Effector memory CD8-positive, alpha-beta T cell (primary cell): ENCODE measurements at regions not wholly inside any gene's neighbourhood (a gene's known extent, or its start where the extent isn't known, plus 50 kb on each side); places are given as distances from the start of the nearest gene placed in this dataset.

Experiments
- ATAC-seq: fragments of 150-1000 bp; cut with Tn5 transposase; replicated peaks from 2 replicates; pipeline ENCODE4 v1.10.0; 2021; ENCODE audit warnings: mild to moderate bottlenecking, moderate library complexity
- DNase-seq, 3 experiments: peaks; one replicate each; pipeline ENCODE4 v3.0.0; 2021
- H3K27ac Mint-ChIP-seq, 2 donors: one replicate each; pipeline ENCODE4 v1.8.0; 2022; ENCODE audit warnings: mild to moderate bottlenecking in 2 of 2, mixed read lengths in 2 of 2, moderate library complexity in 2 of 2
- H3K27me3 Mint-ChIP-seq, 2 donors: one replicate each; pipeline ENCODE4 v1.8.0; 2022; ENCODE audit warnings: mixed read lengths in 2 of 2
- H3K36me3 Mint-ChIP-seq: one replicate; pipeline ENCODE4 v1.8.0; 2022; ENCODE audit warnings: mild to moderate bottlenecking, moderate library complexity, mixed read lengths; ENCODE audit not compliant: insufficient read depth
- H3K4me1 Mint-ChIP-seq, 2 donors: one replicate each; pipeline ENCODE4 v1.8.0; 2022; ENCODE audit warnings: low read depth in 2 of 2, mixed read lengths in 2 of 2
- H3K4me3 Mint-ChIP-seq, 2 donors: one replicate each; pipeline ENCODE4 v1.8.0; 2022; ENCODE audit warnings: mild to moderate bottlenecking in 2 of 2, mixed read lengths in 2 of 2, moderate library complexity in 2 of 2
- H3K9me3 Mint-ChIP-seq, 2 donors: one replicate each; pipeline ENCODE4 v1.8.0; 2022; ENCODE audit warnings: mixed read lengths in 2 of 2

GRCh38 chr6:150711061-150711460 is 111.4 kb downstream of the PLEKHG1 start:
- H3K27ac Mint-ChIP-seq = no peak overlapping the region
- no peak for ATAC-seq
- no peaks in the 10 kb centered on the region for H3K36me3 Mint-ChIP-seq
- no peak for DNase-seq
- no peaks in the 10 kb centered on the region for H3K27me3 Mint-ChIP-seq
- no peaks in the 10 kb centered on the region for H3K9me3 Mint-ChIP-seq
- H3K4me1 Mint-ChIP-seq = no peaks in the 10 kb centered on the region
- no peak overlapping the region for H3K4me3 Mint-ChIP-seq

GRCh38 chr6:150711584-150712504 is 112.2 kb downstream of the PLEKHG1 start:
- H3K27ac Mint-ChIP-seq = no peak overlapping the region
- H3K36me3 Mint-ChIP-seq = no peaks in the 10 kb centered on the region
- DNase-seq (no peak), ATAC-seq (no peak)
- H3K27me3 Mint-ChIP-seq = no peaks in the 10 kb centered on the region
- H3K4me3 Mint-ChIP-seq = no peak overlapping the region
- H3K9me3 Mint-ChIP-seq = no peaks in the 10 kb centered on the region
- no peaks in the 10 kb centered on the region for H3K4me1 Mint-ChIP-seq

- Mint-ChIP-seq H3K9me3 (no peaks in the 10 kb centered on the region), H3K4me1 (no peaks in the 10 kb centered on the region)
Measured at GRCh38 chr6:150712505-150713252, 113.0 kb downstream of the PLEKHG1 start.

GRCh38 chr6:150713487-150713886 is 113.8 kb downstream of the PLEKHG1 start:
- Mint-ChIP-seq H3K9me3 (no peaks in the 10 kb centered on the region), H3K4me3 (no peak overlapping the region), H3K27me3 (no peaks in the 10 kb centered on the region), H3K4me1 (no peaks in the 10 kb centered on the region), H3K27ac (no peak overlapping the region), H3K36me3 (no peaks in the 10 kb centered on the region)
- no peak for ATAC-seq
- no peak for DNase-seq

More at GRCh38 chr6:150712505-150713252, 113.0 kb downstream of the PLEKHG1 start:
- no peak for DNase-seq
- no peak overlapping the region for H3K27ac Mint-ChIP-seq
- no peak for ATAC-seq
- no peak overlapping the region for H3K4me3 Mint-ChIP-seq
- H3K27me3 Mint-ChIP-seq = no peaks in the 10 kb centered on the region
- no peaks in the 10 kb centered on the region for H3K36me3 Mint-ChIP-seq

- H3K27me3 Mint-ChIP-seq = no peaks in the 10 kb centered on the region
- ATAC-seq (no peak), DNase-seq (no peak)
- H3K4me3 Mint-ChIP-seq = no peak overlapping the region
- H3K36me3 Mint-ChIP-seq = no peaks in the 10 kb centered on the region
- H3K4me1 Mint-ChIP-seq = no peaks in the 10 kb centered on the region
- H3K27ac Mint-ChIP-seq = no peak overlapping the region
- no peaks in the 10 kb centered on the region for H3K9me3 Mint-ChIP-seq
Measured at GRCh38 chr6:150713931-150714330, 114.2 kb downstream of the PLEKHG1 start.

- Mint-ChIP-seq H3K4me1 (peaks cover 3 to 5% of the 10 kb centered on the region in 2 donors), H3K27ac (no peak overlapping the region), H3K9me3 (no peaks in the 10 kb centered on the region), H3K4me3 (no peak overlapping the region), H3K36me3 (no peaks in the 10 kb centered on the region), H3K27me3 (no peaks in the 10 kb centered on the region)
- ATAC-seq (no peak), DNase-seq (no peak)
Measured at GRCh38 chr6:150715133-150715532, 115.4 kb downstream of the PLEKHG1 start.

- peaks cover 5 to 9% of the 10 kb centered on the region in 2 donors for H3K4me1 Mint-ChIP-seq
- no peak for DNase-seq
- no peak overlapping the region for H3K4me3 Mint-ChIP-seq
- no peak for ATAC-seq
- H3K9me3 Mint-ChIP-seq = no peaks in the 10 kb centered on the region
- no peaks in the 10 kb centered on the region for H3K27me3 Mint-ChIP-seq
- no peak overlapping the region for H3K27ac Mint-ChIP-seq
- H3K36me3 Mint-ChIP-seq = peaks cover 4% of the 10 kb centered on the region
Measured at GRCh38 chr6:150717419-150717818, 117.7 kb downstream of the PLEKHG1 start.

GRCh38 chr6:150719099-150719766 is 119.5 kb downstream of the PLEKHG1 start:
- Mint-ChIP-seq H3K27ac (no peak overlapping the region), H3K36me3 (peaks cover 4% of the 10 kb centered on the region), H3K9me3 (no peaks in the 10 kb centered on the region), H3K27me3 (no peaks in the 10 kb centered on the region), H3K4me1 (peaks cover 12% of the 10 kb centered on the region in 2 donors), H3K4me3 (no peak overlapping the region)
- ATAC-seq (no peak), DNase-seq (no peak)

- Mint-ChIP-seq H3K27me3 (no peaks in the 10 kb centered on the region), H3K4me3 (no peak overlapping the region), H3K4me1 (peaks cover 12% of the 10 kb centered on the region in 2 donors), H3K36me3 (peaks cover 4% of the 10 kb centered on the region), H3K27ac (no peak overlapping the region), H3K9me3 (no peaks in the 10 kb centered on the region)
- no peak for DNase-seq
- ATAC-seq = no peak
Measured at GRCh38 chr6:150719831-150720230, 120.1 kb downstream of the PLEKHG1 start.

- Mint-ChIP-seq H3K4me1 (peaks cover 12% of the 10 kb centered on the region in 2 donors), H3K27me3 (no peaks in the 10 kb centered on the region), H3K4me3 (no peak overlapping the region), H3K9me3 (no peaks in the 10 kb centered on the region), H3K27ac (no peak overlapping the region), H3K36me3 (peaks cover 4% of the 10 kb centered on the region)
- ATAC-seq = peak; percentile 64
- no peak for DNase-seq
Measured at GRCh38 chr6:150720774-150721233, 121.1 kb downstream of the PLEKHG1 start.

- Mint-ChIP-seq H3K27me3 (no peaks in the 10 kb centered on the region), H3K4me3 (no peak overlapping the region), H3K9me3 (no peaks in the 10 kb centered on the region), H3K4me1 (peaks cover 12% of the 10 kb centered on the region in 2 donors), H3K36me3 (peaks cover 4% of the 10 kb centered on the region), H3K27ac (no peak overlapping the region)
- DNase-seq (no peak), ATAC-seq (no peak)
Measured at GRCh38 chr6:150721418-150722266, 122.0 kb downstream of the PLEKHG1 start.

GRCh38 chr6:150722614-150723344 is 123.1 kb downstream of the PLEKHG1 start:
- H3K4me1 Mint-ChIP-seq = peaks cover 12% of the 10 kb centered on the region in 2 donors
- peak overlapping the region in 1 of 2 donors; percentile 45 for H3K27ac Mint-ChIP-seq
- no peaks in the 10 kb centered on the region for H3K27me3 Mint-ChIP-seq
- H3K9me3 Mint-ChIP-seq = no peaks in the 10 kb centered on the region
- DNase-seq = no peak
- no peak for ATAC-seq
- H3K4me3 Mint-ChIP-seq = no peak overlapping the region
- peaks cover 4% of the 10 kb centered on the region for H3K36me3 Mint-ChIP-seq
